Natural killer cell treated with Interleukin-12 subunit alpha and Interleukin-12 subunit beta and Interleukin-15 and Interleukin-18, amount 100 ng/mL, for 72 hours (primary cell): ENCODE measurements at regions not wholly inside any gene's neighbourhood (a gene's known extent, or its start where the extent isn't known, plus 50 kb on each side); places are given as distances from the start of the nearest gene placed in this dataset.
"Not testable (repeated sequence)": the region's sequence is repeated elsewhere in the genome, so short reads cannot be mapped to it uniquely, and the experiment has no call there.

Experiments
- ATAC-seq, 2 donors: fragments of 150-1000 bp; cut with Tn5 transposase in 1 of 2; sonication (Bioruptor Pico), chemical (Tn5 transposase) in 1 of 2; 2 replicates each; pipeline ENCODE4 v1.10.0; 2021
- DNase-seq: peaks from one replicate; pipeline ENCODE4 v3.0.0; 2022; ENCODE audit warnings: low spot score
- H3K27ac Mint-ChIP-seq, 2 donors: 1 replicate in 1 of 2; 2 replicates in 1 of 2; pipeline ENCODE4 v1.8.0; 2022; ENCODE audit warnings: mixed read lengths in 2 of 2, mild to moderate bottlenecking in 1 of 2, moderate library complexity in 1 of 2
- H3K27me3 Mint-ChIP-seq, 2 donors: 1 replicate in 1 of 2; 2 replicates in 1 of 2; pipeline ENCODE4 v1.8.0; 2022; ENCODE audit warnings: mixed read lengths in 2 of 2
- H3K36me3 Mint-ChIP-seq: one replicate; pipeline ENCODE4 v1.8.0; 2022; ENCODE audit warnings: mixed read lengths
- H3K4me1 Mint-ChIP-seq, 2 donors: 1 replicate in 1 of 2; 2 replicates in 1 of 2; pipeline ENCODE4 v1.8.0; 2022; ENCODE audit warnings: low read depth in 2 of 2, mixed read lengths in 2 of 2, mild to moderate bottlenecking in 1 of 2
- H3K4me3 Mint-ChIP-seq: one replicate; pipeline ENCODE4 v1.8.0; 2022; ENCODE audit warnings: mixed read lengths
- H3K9me3 Mint-ChIP-seq: 2 replicates; pipeline ENCODE4 v1.8.0; 2022; ENCODE audit warnings: mixed read lengths

DNA sequence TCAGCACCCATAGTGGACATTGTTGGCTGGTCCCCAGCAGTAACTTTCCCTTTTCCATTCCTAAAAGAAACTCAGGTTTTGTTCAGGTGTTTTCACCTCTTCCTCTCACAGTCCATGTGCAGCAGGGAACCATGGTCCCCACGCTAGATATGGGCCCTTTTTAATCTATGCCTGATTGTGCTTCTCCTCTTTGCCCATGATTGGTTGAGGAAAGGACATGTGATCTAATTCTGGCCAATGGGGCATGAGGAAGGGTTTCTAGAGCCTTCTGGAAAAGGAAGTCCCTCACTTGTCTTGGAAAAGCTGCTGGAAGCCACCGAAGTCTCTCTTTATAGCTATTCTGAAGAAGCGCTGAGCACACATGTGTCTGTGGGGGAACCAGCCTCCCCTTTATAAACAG, 330.7 kb downstream of the ACTR3B start:
- no peaks in the 10 kb centered on the region for H3K4me1 Mint-ChIP-seq
- H3K27me3 Mint-ChIP-seq, result no peaks in the 10 kb centered on the region
- DNase-seq (no peak), ATAC-seq (peak in 1 of 2 donors; percentile 24)
- peaks cover 12% of the 10 kb centered on the region for H3K9me3 Mint-ChIP-seq
- H3K36me3 Mint-ChIP-seq, result no peaks in the 10 kb centered on the region
- H3K27ac Mint-ChIP-seq, result no peak overlapping the region
- H3K4me3 Mint-ChIP-seq, result no peak overlapping the region

DNA sequence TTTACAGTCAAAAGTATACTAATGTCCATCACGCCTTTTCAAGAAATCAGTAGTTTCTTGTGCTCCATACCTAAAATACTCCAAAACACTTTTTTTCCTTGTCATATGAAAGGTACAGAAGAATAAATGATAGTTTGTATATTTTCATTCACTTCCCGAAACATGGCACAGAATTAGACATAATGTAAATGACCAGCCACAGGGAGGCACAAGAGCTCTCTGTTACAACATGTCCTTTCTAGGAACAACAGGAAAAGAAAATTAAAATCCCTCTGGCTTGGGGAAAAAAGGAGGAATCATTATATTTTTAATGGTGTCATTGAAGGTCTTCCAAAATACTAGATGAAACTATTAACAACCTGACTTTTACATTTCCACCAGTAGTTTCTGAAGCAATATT, 331.2 kb downstream of the ACTR3B start:
- ATAC-seq, result no peak
- Mint-ChIP-seq H3K4me1 (no peaks in the 10 kb centered on the region), H3K36me3 (no peaks in the 10 kb centered on the region), H3K27me3 (peaks cover 0 to 5% of the 10 kb centered on the region in 2 donors), H3K4me3 (no peak overlapping the region), H3K9me3 (peaks cover 12% of the 10 kb centered on the region), H3K27ac (no peak overlapping the region)
- no peak for DNase-seq

DNA sequence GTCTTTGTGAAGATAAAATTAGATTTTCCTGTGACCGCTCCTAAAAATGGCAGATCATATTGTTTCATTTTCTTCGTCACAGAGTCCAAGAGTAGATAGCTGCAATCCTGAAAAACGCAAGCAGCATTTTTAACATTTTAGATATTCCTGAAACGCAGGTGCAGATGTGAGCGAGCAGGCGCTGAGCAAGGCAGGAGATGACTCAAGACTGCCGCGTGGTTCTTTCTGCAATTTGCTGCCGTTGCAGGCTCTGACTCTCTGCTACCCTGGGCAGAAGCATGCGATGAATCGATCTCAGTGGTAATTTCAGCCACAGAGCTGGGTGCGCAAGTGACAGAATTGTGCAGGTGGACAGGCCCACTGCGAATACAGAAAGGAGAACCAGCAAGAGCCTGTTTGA, 331.9 kb downstream of the ACTR3B start:
- Mint-ChIP-seq H3K4me3 (no peak overlapping the region), H3K36me3 (no peaks in the 10 kb centered on the region), H3K27ac (no peak overlapping the region), H3K9me3 (peaks cover 8% of the 10 kb centered on the region), H3K4me1 (no peaks in the 10 kb centered on the region), H3K27me3 (peaks cover 0 to 5% of the 10 kb centered on the region in 2 donors)
- DNase-seq (no peak), ATAC-seq (no peak)

DNA sequence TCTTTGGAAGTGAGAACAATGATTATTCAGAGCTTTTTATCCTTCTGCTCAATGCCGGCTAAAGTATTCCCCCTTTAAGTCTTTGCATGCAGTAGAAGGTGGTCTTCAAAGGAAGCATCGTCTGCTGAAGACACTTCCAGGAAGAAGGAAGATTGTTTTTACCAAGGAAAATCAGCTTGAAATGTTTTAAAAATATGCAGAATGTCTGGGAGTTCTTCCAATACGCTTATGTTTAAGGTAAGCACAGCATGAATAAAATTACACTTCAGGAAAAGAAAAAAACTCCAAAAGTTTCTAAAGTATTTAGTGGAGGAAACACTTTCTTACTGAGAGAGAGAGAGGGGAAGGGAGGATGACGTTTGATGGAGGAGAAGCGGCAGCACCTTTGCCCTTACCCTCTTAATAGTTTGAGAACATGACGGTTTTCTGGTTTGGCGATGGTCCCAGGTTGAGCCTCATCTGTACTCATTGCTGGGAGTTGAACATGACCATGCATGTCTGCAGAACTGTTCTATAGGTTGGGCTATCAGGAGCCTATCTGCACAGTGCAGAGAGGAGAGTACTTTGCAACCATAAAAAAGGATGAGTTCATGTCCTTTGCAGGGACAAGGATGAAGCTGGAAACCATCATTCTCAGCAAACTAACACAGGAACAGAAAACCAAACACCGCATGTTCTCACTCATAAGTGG, 338.1 kb downstream of the ACTR3B start:
- Mint-ChIP-seq H3K4me1 (no peaks in the 10 kb centered on the region), H3K9me3 (peaks cover 12% of the 10 kb centered on the region), H3K27me3 (peaks cover 0 to 12% of the 10 kb centered on the region in 2 donors), H3K4me3 (no peak overlapping the region), H3K27ac (no peak overlapping the region), H3K36me3 (no peaks in the 10 kb centered on the region)
- DNase-seq (no peak), ATAC-seq (no peak)

DNA sequence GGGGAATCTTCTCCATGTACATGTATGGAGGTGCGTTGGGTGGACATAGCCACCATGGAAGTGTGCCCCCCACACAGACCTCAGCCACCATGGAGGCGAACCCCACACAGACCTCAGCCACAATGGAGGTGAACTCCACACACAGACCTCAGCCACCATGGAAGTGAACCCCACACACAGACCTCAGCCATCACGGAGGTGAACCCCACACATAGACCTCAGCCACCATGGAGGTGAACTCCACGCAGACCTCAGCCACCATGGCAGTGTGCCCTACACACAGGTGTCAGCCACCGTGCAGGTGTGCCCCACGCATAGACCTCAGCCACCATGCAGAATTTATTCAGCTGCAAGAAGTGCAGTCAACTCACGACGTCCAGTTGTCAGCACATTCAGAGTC, 339.7 kb downstream of the ACTR3B start:
- no peaks in the 10 kb centered on the region for H3K4me1 Mint-ChIP-seq
- peaks cover 0 to 12% of the 10 kb centered on the region in 2 donors for H3K27me3 Mint-ChIP-seq
- ATAC-seq, result peak; percentile 56 to 70
- DNase-seq, result no peak
- H3K9me3 Mint-ChIP-seq, result peaks cover 12% of the 10 kb centered on the region
- no peak overlapping the region for H3K4me3 Mint-ChIP-seq
- H3K36me3 Mint-ChIP-seq, result no peaks in the 10 kb centered on the region
- no peak overlapping the region for H3K27ac Mint-ChIP-seq

DNA sequence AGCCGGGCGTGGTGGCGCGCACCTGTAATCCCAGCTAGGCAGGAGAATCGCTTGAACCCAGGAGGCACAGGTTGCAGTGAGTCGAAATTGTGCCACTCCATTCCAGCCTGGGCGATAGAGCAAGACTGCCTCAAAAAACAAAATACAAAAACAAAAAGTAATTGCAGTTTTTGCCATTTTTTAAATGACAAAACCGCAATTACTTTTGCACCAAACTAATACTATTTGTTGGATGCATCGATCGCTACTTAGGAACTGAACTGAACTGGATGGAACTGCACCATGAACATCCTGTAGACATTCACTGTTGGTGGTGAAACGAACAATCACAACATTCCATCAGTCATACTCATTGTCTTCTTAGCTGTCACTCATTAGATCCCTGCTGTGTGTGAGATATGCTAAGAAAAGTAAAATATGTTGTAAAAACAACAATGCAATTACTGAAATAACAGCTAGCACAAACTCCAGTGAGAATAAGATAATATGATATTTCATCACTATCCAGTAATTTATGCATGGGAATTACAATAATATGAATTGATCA, 341.2 kb downstream of the ACTR3B start:
- ATAC-seq, result no peak
- no peak overlapping the region for H3K4me3 Mint-ChIP-seq
- H3K36me3 Mint-ChIP-seq, result no peaks in the 10 kb centered on the region
- no peak for DNase-seq
- peaks cover 0 to 7% of the 10 kb centered on the region in 2 donors for H3K27me3 Mint-ChIP-seq
- H3K4me1 Mint-ChIP-seq, result no peaks in the 10 kb centered on the region
- no peak overlapping the region for H3K27ac Mint-ChIP-seq
- peaks cover 6% of the 10 kb centered on the region for H3K9me3 Mint-ChIP-seq

DNA sequence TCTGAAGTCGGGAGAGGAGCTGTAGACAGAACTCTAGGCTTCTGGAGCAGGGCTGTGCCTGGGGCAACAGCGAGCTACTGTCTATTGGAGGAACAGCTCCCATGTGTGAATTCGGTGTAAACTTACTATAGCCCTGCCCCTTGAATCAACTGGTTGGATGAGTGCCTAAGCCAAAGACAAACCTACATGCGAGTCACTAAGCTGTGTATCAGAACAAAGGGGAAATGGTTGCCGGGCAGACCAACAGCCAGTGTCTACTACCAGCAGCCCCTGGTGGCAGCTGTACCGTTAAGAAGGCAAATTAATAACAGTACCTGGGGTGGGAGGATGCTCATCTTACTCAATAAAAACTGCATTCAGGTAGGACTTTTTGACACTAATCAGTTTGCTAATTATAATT, 343.6 kb downstream of the ACTR3B start:
- Mint-ChIP-seq H3K36me3 (no peaks in the 10 kb centered on the region), H3K27ac (no peak overlapping the region), H3K27me3 (peaks cover 0 to 7% of the 10 kb centered on the region in 2 donors), H3K4me1 (no peaks in the 10 kb centered on the region), H3K4me3 (no peak overlapping the region), H3K9me3 (peaks cover 6% of the 10 kb centered on the region)
- ATAC-seq (no peak), DNase-seq (no peak)

DNA sequence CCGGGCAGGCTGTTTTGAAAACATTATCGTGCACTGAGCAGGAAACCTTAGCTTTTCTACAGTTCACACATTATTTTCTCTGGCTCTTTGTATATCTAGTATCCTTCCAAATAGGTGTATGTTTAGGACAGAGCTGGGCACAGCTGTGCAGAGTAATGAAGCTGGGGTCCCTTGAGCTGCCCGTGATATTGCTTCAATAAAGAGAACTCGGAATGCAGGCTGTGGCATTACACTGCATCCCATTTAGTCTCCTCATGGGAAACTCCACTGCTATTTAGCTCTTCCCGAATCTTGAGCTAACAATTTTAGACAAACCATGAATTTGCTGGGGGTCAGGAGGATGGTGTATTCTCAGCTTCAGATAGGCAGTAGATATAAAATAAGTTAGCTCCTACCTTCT, 348.3 kb downstream of the ACTR3B start:
- Mint-ChIP-seq H3K27ac (no peak overlapping the region), H3K4me3 (no peak overlapping the region), H3K4me1 (no peaks in the 10 kb centered on the region), H3K9me3 (peaks cover 3% of the 10 kb centered on the region), H3K27me3 (no peaks in the 10 kb centered on the region), H3K36me3 (no peaks in the 10 kb centered on the region)
- DNase-seq, result no peak
- no peak for ATAC-seq

DNA sequence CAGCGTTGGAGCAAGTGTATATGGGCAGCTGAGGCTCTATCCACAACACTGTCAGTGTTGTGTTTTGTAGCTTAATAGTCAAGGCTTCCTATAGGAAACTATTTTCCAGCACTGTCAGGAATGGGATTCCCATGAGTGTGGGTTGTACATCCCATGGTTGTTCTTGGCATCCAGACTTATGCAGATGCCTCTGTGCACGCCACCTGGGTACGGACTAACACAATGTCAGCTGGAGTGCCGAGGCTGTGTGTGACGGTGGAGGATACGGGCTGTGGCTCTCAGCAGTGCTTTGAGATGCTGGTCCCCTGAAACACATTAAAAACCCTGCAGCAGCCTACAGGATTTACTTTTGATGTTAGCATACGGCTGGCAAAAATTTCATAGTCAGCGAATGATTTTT, 350.0 kb downstream of the ACTR3B start:
- Mint-ChIP-seq H3K27ac (no peak overlapping the region), H3K4me3 (no peak overlapping the region), H3K27me3 (no peaks in the 10 kb centered on the region), H3K9me3 (peaks cover 6% of the 10 kb centered on the region), H3K36me3 (no peaks in the 10 kb centered on the region), H3K4me1 (no peaks in the 10 kb centered on the region)
- DNase-seq (no peak), ATAC-seq (no peak)

DNA sequence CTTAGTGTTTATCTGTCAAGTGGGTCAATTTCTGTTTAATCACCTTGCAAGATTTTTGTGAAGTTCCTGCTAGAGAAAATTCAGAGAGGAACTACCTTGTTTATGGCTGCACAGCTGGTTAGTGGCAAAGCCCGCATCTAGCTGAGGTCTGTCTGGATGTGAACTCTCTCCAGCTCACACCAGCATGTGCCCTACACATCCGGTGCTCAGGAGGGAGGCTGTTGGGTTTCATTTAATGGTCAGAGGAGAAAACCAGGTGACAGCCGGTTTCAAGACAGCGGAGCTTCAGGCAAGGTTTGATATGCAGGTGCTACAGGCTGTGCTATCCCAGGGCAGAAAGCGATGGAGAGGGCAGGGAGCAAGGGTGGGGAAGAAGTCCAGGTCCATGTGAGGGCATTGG, 351.1 kb downstream of the ACTR3B start:
- no peak for DNase-seq
- Mint-ChIP-seq H3K27me3 (no peaks in the 10 kb centered on the region), H3K9me3 (peaks cover 6% of the 10 kb centered on the region), H3K36me3 (no peaks in the 10 kb centered on the region), H3K4me3 (no peak overlapping the region), H3K27ac (no peak overlapping the region), H3K4me1 (no peaks in the 10 kb centered on the region)
- no peak for ATAC-seq

DNA sequence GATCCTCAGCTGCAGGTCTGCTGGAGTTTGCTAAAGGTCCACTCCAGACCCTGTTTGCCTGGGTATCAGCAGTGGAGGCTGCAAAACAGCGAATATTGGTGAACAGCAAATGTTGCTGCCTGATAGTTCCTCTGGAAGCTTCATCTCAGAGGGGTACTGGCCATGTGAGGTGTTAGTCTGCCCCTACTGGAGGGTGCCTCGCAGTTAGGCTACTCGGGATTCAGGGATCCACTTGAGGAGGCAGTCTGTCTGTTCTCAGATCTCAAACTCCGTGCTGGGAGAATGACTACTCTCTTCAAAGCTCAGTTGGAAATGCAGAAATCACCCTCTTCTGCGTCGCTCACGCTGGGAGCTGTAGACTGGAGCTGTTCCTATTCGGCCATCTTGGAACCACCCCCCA, 362.7 kb downstream of the ACTR3B start:
- not testable (repeated sequence) for H3K4me3 Mint-ChIP-seq, H3K36me3 Mint-ChIP-seq, H3K27ac Mint-ChIP-seq, ATAC-seq, H3K27me3 Mint-ChIP-seq, DNase-seq, H3K4me1 Mint-ChIP-seq
- H3K9me3 Mint-ChIP-seq, result peaks cover 17% of the 10 kb centered on the region

DNA sequence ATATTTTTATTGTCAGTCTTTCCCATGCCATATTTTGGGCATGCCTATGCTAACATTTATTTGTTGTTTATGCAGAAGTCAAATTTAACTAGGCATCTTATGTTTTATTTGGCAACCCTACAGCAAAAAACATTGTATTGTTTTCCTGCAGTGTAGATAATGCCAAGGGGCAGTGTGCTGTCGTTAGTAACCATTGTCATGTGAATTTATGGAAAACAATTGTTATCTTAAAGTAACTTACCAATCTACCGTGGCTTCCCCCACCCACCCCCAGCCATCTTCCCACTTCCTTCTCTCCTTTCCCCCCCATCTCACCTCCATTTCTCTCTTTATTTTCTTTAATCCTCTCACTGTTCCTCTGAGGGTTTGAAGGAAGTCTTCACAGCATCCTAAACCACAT, 370.5 kb downstream of the ACTR3B start:
- no peak for ATAC-seq
- no peak for DNase-seq
- Mint-ChIP-seq H3K4me3 (no peak overlapping the region), H3K4me1 (no peaks in the 10 kb centered on the region), H3K36me3 (no peaks in the 10 kb centered on the region), H3K9me3 (peaks cover 9% of the 10 kb centered on the region), H3K27ac (no peak overlapping the region), H3K27me3 (peaks cover 0 to 5% of the 10 kb centered on the region in 2 donors)

DNA sequence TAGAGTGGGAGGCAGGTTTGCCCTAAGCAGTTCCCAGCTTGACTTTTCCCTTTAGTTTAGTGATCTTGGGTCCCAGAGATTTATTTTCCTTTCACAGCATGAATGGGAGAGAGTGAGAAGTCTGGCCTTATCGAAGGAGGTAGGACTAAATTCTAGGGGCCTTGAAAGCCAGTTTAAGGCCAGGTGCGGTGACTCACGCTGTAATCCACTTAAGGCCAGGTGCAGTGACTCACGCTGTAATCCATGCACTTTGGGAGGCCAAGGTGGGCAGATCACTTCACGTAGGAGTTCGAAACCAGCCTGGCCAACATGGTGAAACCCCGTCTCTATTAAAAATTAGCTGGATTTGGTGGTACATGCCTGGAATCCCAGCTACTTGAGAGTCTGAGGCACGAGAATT, 392.2 kb downstream of the ACTR3B start:
- no peak for ATAC-seq
- peaks cover 8% of the 10 kb centered on the region for H3K9me3 Mint-ChIP-seq
- H3K4me1 Mint-ChIP-seq, result no peaks in the 10 kb centered on the region
- no peaks in the 10 kb centered on the region for H3K36me3 Mint-ChIP-seq
- no peaks in the 10 kb centered on the region for H3K27me3 Mint-ChIP-seq
- H3K4me3 Mint-ChIP-seq, result no peak overlapping the region
- no peak overlapping the region for H3K27ac Mint-ChIP-seq
- no peak for DNase-seq

DNA sequence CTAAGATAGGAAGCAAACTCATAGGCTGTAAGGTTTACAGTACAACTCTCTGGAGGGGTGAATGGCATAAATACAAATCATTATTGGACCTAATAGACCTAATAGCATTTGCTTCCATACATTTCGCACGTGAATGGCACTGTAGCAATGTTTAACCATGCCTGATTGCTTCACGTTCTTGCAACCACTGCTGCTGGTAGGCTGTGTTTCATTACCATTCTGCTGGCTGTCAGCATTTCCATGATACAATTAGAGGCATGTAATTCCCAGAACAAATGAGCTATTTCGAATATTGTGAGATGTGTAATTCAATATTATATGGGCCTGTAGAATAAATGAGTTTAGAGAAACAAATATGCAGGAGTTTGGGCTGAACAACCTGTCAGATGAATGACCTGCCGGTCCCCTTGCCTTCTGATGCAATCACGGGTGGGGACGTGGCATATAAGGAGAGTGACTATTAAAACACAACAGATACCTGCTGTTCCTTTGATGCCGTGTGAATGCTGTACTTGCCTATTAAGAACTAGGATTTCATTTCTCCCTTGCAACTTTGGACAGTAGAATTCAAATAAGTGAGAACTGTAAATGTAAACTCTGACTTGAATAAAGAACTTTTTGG, 393.4 kb downstream of the ACTR3B start:
- Mint-ChIP-seq H3K36me3 (no peaks in the 10 kb centered on the region), H3K4me3 (no peak overlapping the region), H3K27me3 (no peaks in the 10 kb centered on the region), H3K4me1 (no peaks in the 10 kb centered on the region), H3K27ac (no peak overlapping the region), H3K9me3 (peaks cover 9% of the 10 kb centered on the region)
- DNase-seq (no peak), ATAC-seq (no peak)
